ENCODE measurements at regions not wholly inside any gene's neighbourhood (a gene's known extent, or its start where the extent isn't known, plus 50 kb on each side); places are given as distances from the start of the nearest gene placed in this dataset.
"Not testable (repeated sequence)": the region's sequence is repeated elsewhere in the genome, so short reads cannot be mapped to it uniquely, and the experiment has no call there.

GRCh38 chr4:104549736-104550135 lies 55.0 kb upstream of the CXXC4 start:
- no peak for DNase-seq (ENCODE audit: low spot score)

- DNase-seq (ENCODE audit: low spot score), result no peak
These were observed 64.8 kb upstream of the CXXC4 start for GRCh38 chr4:104559502-104559901.

GRCh38 chr4:104571341-104571740 lies 76.6 kb upstream of the CXXC4 start:
- no peak for DNase-seq (ENCODE audit: low spot score)

- DNase-seq (ENCODE audit: low spot score), result no peak
These were observed 79.7 kb upstream of the CXXC4 start for GRCh38 chr4:104574371-104574770.

GRCh38 chr4:104575278-104575677 lies 80.6 kb upstream of the CXXC4 start:
- DNase-seq (ENCODE audit: low spot score), result no peak

GRCh38 chr4:104577405-104577804 lies 82.7 kb upstream of the CXXC4 start:
- no peak for DNase-seq (ENCODE audit: low spot score)

GRCh38 chr4:104581476-104581875 lies 86.8 kb upstream of the CXXC4 start:
- DNase-seq (ENCODE audit: low spot score), result not testable (repeated sequence)

- not testable (repeated sequence) for DNase-seq (ENCODE audit: low spot score)
These were observed 87.4 kb upstream of the CXXC4 start for GRCh38 chr4:104582056-104582455.

GRCh38 chr4:104589264-104589868 lies 94.7 kb upstream of the CXXC4 start:
- DNase-seq (ENCODE audit: low spot score), result no peak

GRCh38 chr4:104591510-104591911 lies 96.8 kb upstream of the CXXC4 start:
- no peak for DNase-seq (ENCODE audit: low spot score)

GRCh38 chr4:104592183-104592582 lies 97.5 kb upstream of the CXXC4 start:
- DNase-seq (ENCODE audit: low spot score), result no peak

GRCh38 chr4:104593019-104593418 lies 98.3 kb upstream of the CXXC4 start:
- no peak for DNase-seq (ENCODE audit: low spot score)

GRCh38 chr4:104596189-104596588 lies 101.5 kb upstream of the CXXC4 start:
- DNase-seq (ENCODE audit: low spot score), result no peak

- no peak for DNase-seq (ENCODE audit: low spot score)
These were observed 120.8 kb upstream of the CXXC4 start for GRCh38 chr4:104615496-104615895.

GRCh38 chr4:104615926-104616325 lies 121.2 kb upstream of the CXXC4 start:
- no peak for DNase-seq (ENCODE audit: low spot score)

GRCh38 chr4:104616401-104616820 lies 121.7 kb upstream of the CXXC4 start:
- DNase-seq (ENCODE audit: low spot score), result no peak

GRCh38 chr4:104625706-104626105 lies 131.0 kb upstream of the CXXC4 start:
- DNase-seq (ENCODE audit: low spot score), result no peak

- no peak for DNase-seq (ENCODE audit: low spot score)
These were observed 134.9 kb upstream of the CXXC4 start for GRCh38 chr4:104629601-104630000.

- no peak for DNase-seq (ENCODE audit: low spot score)
These were observed 135.6 kb upstream of the CXXC4 start for GRCh38 chr4:104630272-104630671.

- DNase-seq (ENCODE audit: low spot score), result no peak
These were observed 136.3 kb upstream of the CXXC4 start for GRCh38 chr4:104631000-104631399.

- no peak for DNase-seq (ENCODE audit: low spot score)
These were observed 146.7 kb upstream of the CXXC4 start for GRCh38 chr4:104641418-104641817.

GRCh38 chr4:104642521-104642920 lies 147.8 kb upstream of the CXXC4 start:
- DNase-seq (ENCODE audit: low spot score), result no peak

- no peak for DNase-seq (ENCODE audit: low spot score)
These were observed 149.1 kb upstream of the CXXC4 start for GRCh38 chr4:104643805-104644204.

GRCh38 chr4:104649631-104650030 lies 154.9 kb upstream of the CXXC4 start:
- DNase-seq (ENCODE audit: low spot score), result no peak

- DNase-seq (ENCODE audit: low spot score), result not testable (repeated sequence)
These were observed 167.6 kb upstream of the CXXC4 start for GRCh38 chr4:104662269-104662668.

Data from COLO829 (cell line).